BE2C (cell line): ENCODE measurements at regions not wholly inside any gene's neighbourhood (a gene's known extent, or its start where the extent isn't known, plus 50 kb on each side); places are given as distances from the start of the nearest gene placed in this dataset.

Experiments
- DNase-seq: peaks from one replicate; pipeline ENCODE4 v3.0.0-alpha.2; 2020
- H3K27me3 ChIP-seq: fragments of 250-450 bp; sonication (Bioruptor Pico); 2 replicates; pipeline ENCODE4 v1.5.1; 2020; ENCODE audit warnings: mild to moderate bottlenecking
- H3K36me3 ChIP-seq: fragments of 250-450 bp; sonication (Bioruptor Pico); 2 replicates; pipeline ENCODE4 v1.5.1; 2020; ENCODE audit warnings: mild to moderate bottlenecking
- H3K4me1 ChIP-seq: fragments of 250-450 bp; sonication (Bioruptor Pico); 2 replicates; pipeline ENCODE4 v1.5.1; 2020
- H3K4me3 ChIP-seq: 2 replicates; pipeline ENCODE4 v1.5.1; 2011; ENCODE audit warnings: low read depth, low read length
- H3K9me3 ChIP-seq: fragments of 250-450 bp; sonication (Bioruptor Pico); 2 replicates; pipeline ENCODE4 v1.5.1; 2020
- TF ChIP-seq, protein P1 (sequence below): IDR thresholded peaks from 2 replicates; pipeline ENCODE4 v1.5.1; 2012; ENCODE audit warnings: mild to moderate bottlenecking, low read depth, low read length

DNA sequence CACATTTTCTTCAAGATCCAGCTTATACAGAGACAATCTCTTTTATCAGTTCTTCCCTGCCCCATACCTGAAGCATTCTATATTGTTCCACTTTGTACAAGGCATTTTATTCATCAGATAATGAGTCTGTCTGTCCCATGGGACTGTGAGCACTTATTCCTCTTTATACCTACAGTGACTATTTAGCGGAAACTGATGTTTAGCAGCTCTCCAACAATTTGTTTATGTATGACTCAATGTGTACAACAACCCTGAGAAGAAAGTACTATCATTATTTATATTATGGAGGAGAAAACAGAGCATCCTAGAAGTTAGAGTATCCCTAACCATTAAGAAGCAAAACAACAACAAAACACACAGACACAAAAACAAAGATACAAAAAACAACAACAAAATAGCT is 306.5 kb downstream of the PRDM5 start:
- TF ChIP-seq, protein P1, sequence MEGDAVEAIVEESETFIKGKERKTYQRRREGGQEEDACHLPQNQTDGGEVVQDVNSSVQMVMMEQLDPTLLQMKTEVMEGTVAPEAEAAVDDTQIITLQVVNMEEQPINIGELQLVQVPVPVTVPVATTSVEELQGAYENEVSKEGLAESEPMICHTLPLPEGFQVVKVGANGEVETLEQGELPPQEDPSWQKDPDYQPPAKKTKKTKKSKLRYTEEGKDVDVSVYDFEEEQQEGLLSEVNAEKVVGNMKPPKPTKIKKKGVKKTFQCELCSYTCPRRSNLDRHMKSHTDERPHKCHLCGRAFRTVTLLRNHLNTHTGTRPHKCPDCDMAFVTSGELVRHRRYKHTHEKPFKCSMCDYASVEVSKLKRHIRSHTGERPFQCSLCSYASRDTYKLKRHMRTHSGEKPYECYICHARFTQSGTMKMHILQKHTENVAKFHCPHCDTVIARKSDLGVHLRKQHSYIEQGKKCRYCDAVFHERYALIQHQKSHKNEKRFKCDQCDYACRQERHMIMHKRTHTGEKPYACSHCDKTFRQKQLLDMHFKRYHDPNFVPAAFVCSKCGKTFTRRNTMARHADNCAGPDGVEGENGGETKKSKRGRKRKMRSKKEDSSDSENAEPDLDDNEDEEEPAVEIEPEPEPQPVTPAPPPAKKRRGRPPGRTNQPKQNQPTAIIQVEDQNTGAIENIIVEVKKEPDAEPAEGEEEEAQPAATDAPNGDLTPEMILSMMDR, result no peak

DNA sequence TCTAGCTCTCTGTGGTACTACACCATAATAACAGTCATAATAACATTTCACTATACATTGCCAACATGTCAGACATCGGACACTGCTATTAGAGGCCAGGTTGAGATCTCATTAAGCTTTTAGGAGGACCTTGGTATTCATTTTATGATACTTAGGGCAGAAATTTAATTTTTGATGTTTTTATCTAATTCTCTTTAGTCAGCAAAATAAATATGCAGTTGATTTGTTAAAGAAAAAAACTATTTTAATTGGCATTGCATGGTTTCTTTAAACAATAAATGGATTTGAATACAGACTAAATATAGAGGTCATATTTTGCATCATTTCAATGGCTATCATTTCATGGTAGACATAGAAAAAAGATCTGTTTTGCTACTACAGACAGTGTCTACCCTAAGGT is 308.7 kb downstream of the PRDM5 start:
- Histone ChIP-seq H3K4me3 (no peak overlapping the region), H3K9me3 (no peaks in the 10 kb centered on the region), H3K36me3 (no peaks in the 10 kb centered on the region), H3K4me1 (peaks cover 2% of the 10 kb centered on the region; the same call in 1 of the 2 replicates), H3K27me3 (no peaks in the 10 kb centered on the region)
- DNase-seq, result no peak
- TF ChIP-seq, protein P1, result no peak

More for the DNA sequence above, 306.5 kb downstream of the PRDM5 start:
- Histone ChIP-seq H3K4me1 (peaks cover 2% of the 10 kb centered on the region; the same call in 1 of the 2 replicates), H3K9me3 (no peaks in the 10 kb centered on the region), H3K4me3 (no peak overlapping the region), H3K36me3 (no peaks in the 10 kb centered on the region), H3K27me3 (no peaks in the 10 kb centered on the region)
- DNase-seq, result no peak

DNA sequence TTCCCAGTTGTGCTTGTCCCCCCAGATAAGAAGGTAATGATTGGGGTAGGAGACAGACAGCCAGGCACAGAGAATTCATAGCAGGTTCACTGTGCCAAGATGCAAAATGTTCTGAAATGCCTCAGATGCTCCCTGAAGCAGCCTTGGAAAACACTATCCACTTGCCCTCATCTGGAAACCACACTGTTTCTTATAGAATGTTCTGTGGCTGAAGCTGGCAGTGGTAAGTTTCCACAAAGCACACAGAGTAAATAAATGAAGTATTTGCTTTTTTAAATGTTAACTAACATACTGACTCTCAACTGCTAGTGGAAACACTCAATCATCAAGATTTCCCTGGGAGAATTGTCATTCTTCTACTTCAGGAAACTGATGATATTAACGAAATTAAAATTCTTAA is 311.4 kb downstream of the PRDM5 start:
- TF ChIP-seq, protein P1, result no peak
- H3K9me3 ChIP-seq, result no peaks in the 10 kb centered on the region

DNA sequence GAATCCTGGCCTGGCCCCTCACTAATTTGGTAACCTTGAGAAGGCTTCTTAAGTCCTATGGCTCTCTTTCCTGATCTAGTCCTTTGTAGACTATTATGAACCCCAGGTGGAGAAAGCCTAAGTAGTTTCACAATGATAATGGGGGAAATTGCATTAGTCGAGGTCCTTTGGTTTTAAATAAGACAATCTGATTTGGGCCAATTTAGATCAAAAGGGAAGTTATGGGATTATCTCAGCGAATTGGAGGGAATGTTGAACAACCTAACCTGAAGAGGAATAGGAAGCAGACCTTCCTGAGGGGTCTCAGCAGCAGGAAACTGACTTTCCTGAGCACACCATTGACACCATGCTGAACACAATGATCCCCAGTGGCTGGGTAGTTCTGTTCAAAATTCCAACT is 331.5 kb downstream of the PRDM5 start:
- Histone ChIP-seq H3K4me3 (no peak overlapping the region), H3K9me3 (no peaks in the 10 kb centered on the region), H3K27me3 (no peaks in the 10 kb centered on the region), H3K36me3 (no peaks in the 10 kb centered on the region), H3K4me1 (no peaks in the 10 kb centered on the region)
- TF ChIP-seq, protein P1, result no peak
- no peak for DNase-seq

More for the DNA sequence above, 311.4 kb downstream of the PRDM5 start:
- no peak overlapping the region for H3K4me3 ChIP-seq
- H3K27me3 ChIP-seq, result no peaks in the 10 kb centered on the region
- no peaks in the 10 kb centered on the region for H3K36me3 ChIP-seq
- peaks cover 2% of the 10 kb centered on the region; the same call in 1 of the 2 replicates for H3K4me1 ChIP-seq
- no peak for DNase-seq

DNA sequence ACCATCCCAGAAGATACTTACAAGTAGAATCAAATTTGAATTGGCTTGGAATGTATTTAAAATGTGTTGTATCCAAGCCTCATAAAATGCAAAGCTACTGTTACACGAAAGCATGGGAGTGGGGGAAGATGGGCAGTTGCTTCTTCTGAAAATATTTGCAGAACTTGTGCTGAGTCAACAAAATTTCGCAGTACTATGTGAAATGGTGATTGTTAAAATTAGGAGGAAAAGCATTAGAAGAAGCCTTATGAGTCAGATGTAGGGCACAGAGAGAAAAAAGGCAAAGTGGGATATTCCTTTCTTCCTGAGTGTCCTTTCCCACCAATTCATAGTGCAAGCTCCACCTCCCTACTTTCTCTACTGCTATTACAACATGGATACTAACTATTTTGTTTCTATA is 332.7 kb downstream of the PRDM5 start:
- H3K4me3 ChIP-seq, result no peak overlapping the region
- no peaks in the 10 kb centered on the region for H3K27me3 ChIP-seq

DNA sequence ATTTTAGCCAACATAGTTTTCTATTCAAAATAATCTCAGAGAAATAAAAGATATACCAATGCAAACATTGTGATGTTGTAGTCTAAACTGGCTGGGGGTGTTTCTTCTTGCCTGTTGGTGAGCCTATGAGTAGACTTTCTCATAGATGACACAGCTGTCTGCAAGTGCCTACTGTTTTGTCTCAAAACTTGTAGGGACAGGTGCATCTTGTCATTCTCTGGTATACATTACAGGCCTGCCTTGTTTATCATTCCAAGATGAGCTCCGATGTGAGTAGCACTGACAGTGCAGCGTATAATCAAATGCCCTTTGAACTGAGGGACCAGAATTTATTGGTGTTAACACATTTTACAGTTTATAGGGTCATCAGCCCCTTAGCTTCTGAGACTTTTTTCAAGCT is 353.8 kb downstream of the PRDM5 start:
- Histone ChIP-seq H3K4me1 (no peaks in the 10 kb centered on the region), H3K9me3 (no peaks in the 10 kb centered on the region), H3K4me3 (no peak overlapping the region), H3K36me3 (no peaks in the 10 kb centered on the region), H3K27me3 (no peaks in the 10 kb centered on the region)
- DNase-seq, result no peak
- TF ChIP-seq, protein P1, result no peak

More for the DNA sequence above, 332.7 kb downstream of the PRDM5 start:
- DNase-seq, result no peak
- Histone ChIP-seq H3K4me1 (no peaks in the 10 kb centered on the region), H3K9me3 (no peaks in the 10 kb centered on the region), H3K36me3 (no peaks in the 10 kb centered on the region)
- TF ChIP-seq, protein P1, result no peak
